Activated T-helper 17 cell treated with anti-CD3 and anti-CD28 coated beads, Interleukin-2, amount 50 U/mL, for 72 hours (primary cell): ENCODE measurements at regions not wholly inside any gene's neighbourhood (a gene's known extent, or its start where the extent isn't known, plus 50 kb on each side); places are given as distances from the start of the nearest gene placed in this dataset.

Experiments used
- ATAC-seq: fragments of 150-1000 bp; cut with Tn5 transposase; replicated peaks from 2 replicates; pipeline ENCODE4 v1.10.0; 2021; ENCODE audit warnings: mild to moderate bottlenecking, moderate library complexity
- H3K27ac Mint-ChIP-seq: one replicate; pipeline ENCODE4 v1.8.0; 2022; ENCODE audit warnings: mixed read lengths
- H3K27me3 Mint-ChIP-seq: one replicate; pipeline ENCODE4 v1.8.0; 2022; ENCODE audit warnings: mixed read lengths
- H3K36me3 Mint-ChIP-seq: one replicate; pipeline ENCODE4 v1.8.0; 2022; ENCODE audit warnings: low read depth, mild to moderate bottlenecking, mixed read lengths
- H3K4me1 Mint-ChIP-seq: one replicate; pipeline ENCODE4 v1.8.0; 2022; ENCODE audit warnings: mixed read lengths
- H3K4me3 Mint-ChIP-seq: one replicate; pipeline ENCODE4 v1.8.0; 2022; ENCODE audit warnings: mild to moderate bottlenecking, mixed read lengths
- H3K9me3 Mint-ChIP-seq: one replicate; pipeline ENCODE4 v1.8.0; 2022; ENCODE audit warnings: mixed read lengths

GRCh38 chr10:31171402-31172083, 139.9 kb upstream of the ZNF438 start:
- H3K27ac Mint-ChIP-seq: no peak overlapping the region
- peaks cover 8% of the 10 kb centered on the region for H3K9me3 Mint-ChIP-seq
- H3K27me3 Mint-ChIP-seq: peaks cover 8% of the 10 kb centered on the region
- H3K4me3 Mint-ChIP-seq: no peak overlapping the region
- ATAC-seq: no peak
- no peaks in the 10 kb centered on the region for H3K4me1 Mint-ChIP-seq
- no peaks in the 10 kb centered on the region for H3K36me3 Mint-ChIP-seq

GRCh38 chr10:31172925-31173324, 141.3 kb upstream of the ZNF438 start:
- ATAC-seq: no peak
- H3K27ac Mint-ChIP-seq: no peak overlapping the region
- no peaks in the 10 kb centered on the region for H3K4me1 Mint-ChIP-seq
- peaks cover 8% of the 10 kb centered on the region for H3K9me3 Mint-ChIP-seq
- no peaks in the 10 kb centered on the region for H3K36me3 Mint-ChIP-seq
- H3K4me3 Mint-ChIP-seq: no peak overlapping the region
- H3K27me3 Mint-ChIP-seq: peaks cover 11% of the 10 kb centered on the region

GRCh38 chr10:31173752-31174151, 142.1 kb upstream of the ZNF438 start:
- ATAC-seq: no peak

GRCh38 chr10:31179091-31179680, 139.8 kb upstream of the ZEB1 start:
- H3K9me3 Mint-ChIP-seq: peaks cover 8% of the 10 kb centered on the region
- H3K36me3 Mint-ChIP-seq: no peaks in the 10 kb centered on the region
- H3K4me1 Mint-ChIP-seq: no peaks in the 10 kb centered on the region
- ATAC-seq: no peak
- peaks cover 21% of the 10 kb centered on the region for H3K27me3 Mint-ChIP-seq
- no peak overlapping the region for H3K4me3 Mint-ChIP-seq
- H3K27ac Mint-ChIP-seq: no peak overlapping the region

More at GRCh38 chr10:31173752-31174151, 142.1 kb upstream of the ZNF438 start:
- peaks cover 11% of the 10 kb centered on the region for H3K27me3 Mint-ChIP-seq
- no peak overlapping the region for H3K27ac Mint-ChIP-seq
- H3K4me3 Mint-ChIP-seq: no peak overlapping the region
- no peaks in the 10 kb centered on the region for H3K4me1 Mint-ChIP-seq
- H3K9me3 Mint-ChIP-seq: peaks cover 8% of the 10 kb centered on the region
- H3K36me3 Mint-ChIP-seq: no peaks in the 10 kb centered on the region

- Mint-ChIP-seq H3K36me3 (no peaks in the 10 kb centered on the region), H3K4me1 (no peaks in the 10 kb centered on the region), H3K4me3 (no peak overlapping the region), H3K9me3 (no peaks in the 10 kb centered on the region), H3K27ac (no peak overlapping the region), H3K27me3 (peaks cover 3% of the 10 kb centered on the region)
- ATAC-seq: no peak
Observed at GRCh38 chr10:31186225-31187000, 132.6 kb upstream of the ZEB1 start.

- Mint-ChIP-seq H3K4me1 (no peaks in the 10 kb centered on the region), H3K4me3 (no peak overlapping the region), H3K27me3 (peaks cover under 1% of the 10 kb centered on the region), H3K36me3 (no peaks in the 10 kb centered on the region), H3K27ac (no peak overlapping the region), H3K9me3 (no peaks in the 10 kb centered on the region)
- ATAC-seq: no peak
Observed at GRCh38 chr10:31187182-31187581, 131.8 kb upstream of the ZEB1 start.

GRCh38 chr10:31187607-31188210, 131.3 kb upstream of the ZEB1 start:
- Mint-ChIP-seq H3K27me3 (no peaks in the 10 kb centered on the region), H3K4me1 (no peaks in the 10 kb centered on the region), H3K4me3 (no peak overlapping the region), H3K27ac (no peak overlapping the region), H3K9me3 (no peaks in the 10 kb centered on the region), H3K36me3 (no peaks in the 10 kb centered on the region)
- no peak for ATAC-seq

- Mint-ChIP-seq H3K27me3 (peaks cover 5% of the 10 kb centered on the region), H3K27ac (no peak overlapping the region), H3K4me1 (peaks cover 4% of the 10 kb centered on the region), H3K9me3 (no peaks in the 10 kb centered on the region), H3K36me3 (no peaks in the 10 kb centered on the region), H3K4me3 (no peak overlapping the region)
- ATAC-seq: no peak
Observed at GRCh38 chr10:31188792-31189406, 130.1 kb upstream of the ZEB1 start.

GRCh38 chr10:31190488-31190887, 128.5 kb upstream of the ZEB1 start:
- ATAC-seq: no peak
- no peaks in the 10 kb centered on the region for H3K36me3 Mint-ChIP-seq
- peaks cover 4% of the 10 kb centered on the region for H3K4me1 Mint-ChIP-seq
- H3K27ac Mint-ChIP-seq: no peak overlapping the region
- peaks cover 5% of the 10 kb centered on the region for H3K27me3 Mint-ChIP-seq
- H3K9me3 Mint-ChIP-seq: no peaks in the 10 kb centered on the region
- no peak overlapping the region for H3K4me3 Mint-ChIP-seq

- Mint-ChIP-seq H3K9me3 (no peaks in the 10 kb centered on the region), H3K27ac (no peak overlapping the region), H3K4me3 (no peak overlapping the region), H3K36me3 (no peaks in the 10 kb centered on the region), H3K4me1 (peaks cover 4% of the 10 kb centered on the region), H3K27me3 (peaks cover 5% of the 10 kb centered on the region)
- no peak for ATAC-seq
Observed at GRCh38 chr10:31192475-31192874, 126.5 kb upstream of the ZEB1 start.

GRCh38 chr10:31194986-31195385, 124.0 kb upstream of the ZEB1 start:
- H3K4me3 Mint-ChIP-seq: no peak overlapping the region
- H3K9me3 Mint-ChIP-seq: no peaks in the 10 kb centered on the region
- H3K4me1 Mint-ChIP-seq: peaks cover 4% of the 10 kb centered on the region
- no peak overlapping the region for H3K27ac Mint-ChIP-seq
- peaks cover 5% of the 10 kb centered on the region for H3K27me3 Mint-ChIP-seq
- H3K36me3 Mint-ChIP-seq: no peaks in the 10 kb centered on the region
- ATAC-seq: no peak

- no peaks in the 10 kb centered on the region for H3K9me3 Mint-ChIP-seq
- no peak for ATAC-seq
- H3K27me3 Mint-ChIP-seq: peaks cover 5% of the 10 kb centered on the region
- H3K4me1 Mint-ChIP-seq: peaks cover 4% of the 10 kb centered on the region
- no peak overlapping the region for H3K27ac Mint-ChIP-seq
- no peak overlapping the region for H3K4me3 Mint-ChIP-seq
- H3K36me3 Mint-ChIP-seq: no peaks in the 10 kb centered on the region
Observed at GRCh38 chr10:31197886-31198285, 121.1 kb upstream of the ZEB1 start.

GRCh38 chr10:31204090-31204489, 114.9 kb upstream of the ZEB1 start:
- ATAC-seq: no peak
- H3K27ac Mint-ChIP-seq: no peak overlapping the region
- H3K36me3 Mint-ChIP-seq: no peaks in the 10 kb centered on the region
- H3K4me3 Mint-ChIP-seq: no peak overlapping the region
- no peaks in the 10 kb centered on the region for H3K4me1 Mint-ChIP-seq
- H3K9me3 Mint-ChIP-seq: no peaks in the 10 kb centered on the region
- H3K27me3 Mint-ChIP-seq: no peaks in the 10 kb centered on the region

- Mint-ChIP-seq H3K9me3 (no peaks in the 10 kb centered on the region), H3K27me3 (no peaks in the 10 kb centered on the region), H3K27ac (no peak overlapping the region), H3K4me1 (no peaks in the 10 kb centered on the region), H3K36me3 (no peaks in the 10 kb centered on the region), H3K4me3 (no peak overlapping the region)
- no peak for ATAC-seq
Observed at GRCh38 chr10:31207636-31208035, 111.4 kb upstream of the ZEB1 start.
